ENCODE measurements at regions not wholly inside any gene's neighbourhood (a gene's known extent, or its start where the extent isn't known, plus 50 kb on each side); places are given as distances from the start of the nearest gene placed in this dataset.
"Not testable (repeated sequence)": the region's sequence is repeated elsewhere in the genome, so short reads cannot be mapped to it uniquely, and the experiment has no call there.

DNA sequence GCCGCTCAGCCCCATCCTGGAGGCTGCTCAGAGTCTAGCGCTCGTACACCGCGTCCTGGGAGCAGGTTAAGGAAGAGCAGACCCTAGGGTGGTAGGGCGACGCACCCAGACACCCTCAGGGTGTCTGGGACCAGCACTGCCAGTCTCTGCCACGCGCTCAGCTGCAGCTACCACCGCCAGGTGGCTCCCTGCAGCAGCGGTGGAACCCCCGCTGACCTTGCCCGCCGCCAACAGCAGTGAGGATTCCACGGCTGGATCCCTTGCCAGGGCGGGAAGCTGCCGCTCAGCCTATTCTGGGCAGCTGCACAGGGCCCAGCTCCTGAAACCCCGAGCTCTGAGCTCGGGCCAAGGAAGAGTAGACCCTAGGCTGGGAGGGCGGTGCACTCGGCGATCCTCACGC lies 83.6 kb downstream of the POTEC start:
- TF ChIP-seq, protein P1, sequence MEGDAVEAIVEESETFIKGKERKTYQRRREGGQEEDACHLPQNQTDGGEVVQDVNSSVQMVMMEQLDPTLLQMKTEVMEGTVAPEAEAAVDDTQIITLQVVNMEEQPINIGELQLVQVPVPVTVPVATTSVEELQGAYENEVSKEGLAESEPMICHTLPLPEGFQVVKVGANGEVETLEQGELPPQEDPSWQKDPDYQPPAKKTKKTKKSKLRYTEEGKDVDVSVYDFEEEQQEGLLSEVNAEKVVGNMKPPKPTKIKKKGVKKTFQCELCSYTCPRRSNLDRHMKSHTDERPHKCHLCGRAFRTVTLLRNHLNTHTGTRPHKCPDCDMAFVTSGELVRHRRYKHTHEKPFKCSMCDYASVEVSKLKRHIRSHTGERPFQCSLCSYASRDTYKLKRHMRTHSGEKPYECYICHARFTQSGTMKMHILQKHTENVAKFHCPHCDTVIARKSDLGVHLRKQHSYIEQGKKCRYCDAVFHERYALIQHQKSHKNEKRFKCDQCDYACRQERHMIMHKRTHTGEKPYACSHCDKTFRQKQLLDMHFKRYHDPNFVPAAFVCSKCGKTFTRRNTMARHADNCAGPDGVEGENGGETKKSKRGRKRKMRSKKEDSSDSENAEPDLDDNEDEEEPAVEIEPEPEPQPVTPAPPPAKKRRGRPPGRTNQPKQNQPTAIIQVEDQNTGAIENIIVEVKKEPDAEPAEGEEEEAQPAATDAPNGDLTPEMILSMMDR (IDR thresholded peaks at IDR 0.05), result not testable (repeated sequence)
- TF ChIP-seq POLR2A (IDR thresholded peaks at IDR 0.05), result not testable (repeated sequence)

All from tibial nerve (tissue), 3 donors.